Endothelial cell of umbilical vein (primary cell): ENCODE measurements at regions not wholly inside any gene's neighbourhood (a gene's known extent, or its start where the extent isn't known, plus 50 kb on each side); places are given as distances from the start of the nearest gene placed in this dataset.
"Not testable (repeated sequence)": the region's sequence is repeated elsewhere in the genome, so short reads cannot be mapped to it uniquely, and the experiment has no call there.

Experiments
- BruUV-seq: library from RNA; stranded (reverse); fragments of 400-500 nt; replicated peaks from 2 replicates; lab custom pipeline; 2021; lab: Mats Ljungman, UMichigan
- CTCF ChIA-PET: fragments of 300-600, 350-600 bp; sonication (Branson Sonifier 250); formaldehyde crosslinking; loops from one replicate; lab custom pipeline; 2021; ENCODE audit warnings: antibody characterized with exemption, inconsistent platforms; lab: Charles Lee
- POLR2A ChIA-PET: fragments of 300-600, 350-600 bp; sonication (Branson Sonifier 250); formaldehyde crosslinking; loops from one replicate; lab custom pipeline; 2021; ENCODE audit warnings: antibody characterized with exemption, inconsistent platforms; lab: Charles Lee
- DNase-seq: peaks from one replicate; pipeline ENCODE4 v3.0.0-alpha.2; 2011; ENCODE audit warnings: low read depth, low spot score
- FAIRE-seq: peaks from 2 replicates; lab custom pipeline; 2011; peaks lifted over from hg19 to GRCh38; lab: Jason Lieb, UNC
- H2AFZ ChIP-seq: 2 replicates; pipeline ENCODE4 v1.6.0; 2012; ENCODE audit warnings: low read depth, low read length, control low read depth, inconsistent platforms
- H3K27ac ChIP-seq: 2 replicates; pipeline ENCODE4 v1.5.1; 2011; ENCODE audit warnings: low read depth, mild to moderate bottlenecking, control low read depth, low read length, moderate library complexity; ENCODE audit not compliant: insufficient read depth
- H3K27me3 ChIP-seq, 2 experiments: 2 replicates each; pipeline versions ENCODE4 v1.6.0 to v1.6.1; 2011; ENCODE audit warnings: low read length in 2 of 2, mixed read lengths in 1 of 2; ENCODE audit not compliant: control insufficient read depth in 2 of 2, insufficient read depth in 2 of 2
- H3K36me3 ChIP-seq, 2 experiments: 2 replicates in 1 of 2; 3 replicates in 1 of 2; pipeline ENCODE4 v1.5.1; 2011; ENCODE audit warnings: low read length in 2 of 2, mild to moderate bottlenecking in 1 of 2, moderate library complexity in 1 of 2; ENCODE audit not compliant: control insufficient read depth in 2 of 2, insufficient read depth in 2 of 2; ENCODE audit errors: extremely low read depth in 1 of 2
- H3K4me1 ChIP-seq: 3 replicates; pipeline ENCODE4 v1.5.1; 2011; ENCODE audit warnings: mild to moderate bottlenecking, low read length; ENCODE audit not compliant: control insufficient read depth, insufficient read depth; ENCODE audit errors: extremely low read depth
- H3K4me2 ChIP-seq: 2 replicates; pipeline ENCODE4 v1.6.1; 2011; ENCODE audit warnings: low read length, control low read depth, mixed read lengths; ENCODE audit not compliant: insufficient read depth
- H3K4me3 ChIP-seq, 3 experiments: fragments of 200-600 bp in 1 of 3; sonication (generic), shearing (Covaris generic) in 1 of 3; replicated peaks in 1 of 3; 2 replicates each; pipeline ENCODE4 v1.5.1; 2011 to 2016; ENCODE audit warnings: control low read depth in 3 of 3, low read length in 3 of 3, mild to moderate bottlenecking in 2 of 3, inconsistent platforms in 1 of 3, low read depth in 1 of 3, moderate library complexity in 1 of 3; ENCODE audit not compliant: insufficient read depth in 1 of 3
- H3K79me2 ChIP-seq: 2 replicates; pipeline ENCODE4 v1.6.0; 2012; ENCODE audit warnings: low read length, inconsistent platforms; ENCODE audit not compliant: control insufficient read depth, insufficient read depth
- H3K9ac ChIP-seq: replicated peaks from 2 replicates; pipeline ENCODE3; 2011; ENCODE audit warnings: low read length, control low read depth; ENCODE audit not compliant: insufficient read depth; ENCODE audit errors: extremely low read depth
- H3K9me1 ChIP-seq: replicated peaks from 3 replicates; pipeline ENCODE4 v1.6.0; 2011; ENCODE audit warnings: mild to moderate bottlenecking, low read length; ENCODE audit not compliant: control insufficient read depth, insufficient read depth; ENCODE audit errors: extremely low read depth
- H3K9me3 ChIP-seq: replicated peaks from 2 replicates; pipeline ENCODE4 v1.5.1; 2012; ENCODE audit warnings: low read length, inconsistent platforms; ENCODE audit not compliant: control insufficient read depth, insufficient read depth
- H4K20me1 ChIP-seq: replicated peaks from 2 replicates; pipeline ENCODE3; 2011; ENCODE audit warnings: mild to moderate bottlenecking, low read length; ENCODE audit not compliant: control insufficient read depth, insufficient read depth; ENCODE audit errors: extremely low read depth
- EZH2 ChIP-seq: IDR thresholded peaks from 2 replicates; pipeline ENCODE4 v1.6.1; 2012; ENCODE audit warnings: borderline replicate concordance, low read depth, mild to moderate bottlenecking, moderate library complexity, low read length, inconsistent platforms; ENCODE audit not compliant: severe bottlenecking
- FOS ChIP-seq: IDR thresholded peaks from 2 replicates; pipeline ENCODE4 v1.6.1; 2011; ENCODE audit warnings: mild to moderate bottlenecking, low read length, moderate library complexity, borderline replicate concordance; ENCODE audit not compliant: insufficient read depth
- GATA2 ChIP-seq: IDR thresholded peaks from 2 replicates; pipeline ENCODE4 v1.7.0; 2011; ENCODE audit warnings: low read depth, mild to moderate bottlenecking, moderate library complexity, mixed read lengths, low read length; ENCODE audit not compliant: insufficient read length, insufficient read depth
- JUN ChIP-seq: IDR thresholded peaks from 2 replicates; pipeline ENCODE4 v1.6.1; 2011; ENCODE audit warnings: borderline replicate concordance, low read depth; ENCODE audit not compliant: insufficient read length, insufficient read depth
- MAX ChIP-seq: IDR thresholded peaks from 2 replicates; pipeline ENCODE4 v1.6.1; 2011; ENCODE audit not compliant: insufficient read depth, insufficient read length
- MYC ChIP-seq: IDR thresholded peaks from one replicate; pipeline ENCODE4 v1.6.1; 2011; ENCODE audit warnings: mild to moderate bottlenecking, low read depth, low read length
- POLR2A ChIP-seq: IDR thresholded peaks from 2 replicates; pipeline ENCODE4 v1.6.1; 2012; ENCODE audit warnings: low read depth, mild to moderate bottlenecking, control low read depth, low read length
- POLR2AphosphoS5 ChIP-seq: IDR thresholded peaks from 2 replicates; pipeline ENCODE4 v1.6.1; 2012; ENCODE audit warnings: low read depth, mild to moderate bottlenecking, control low read depth, low read length, moderate library complexity; ENCODE audit not compliant: insufficient read depth
- dilution Hi-C: fragments of 300-500 bp; cut with MboI; formaldehyde crosslinking; loops from one replicate; pipeline ENCODE4 v1.15.0; 2019; ENCODE audit warnings: low sequenced_read_pairs; ENCODE audit not compliant: extremely low pct_ligation_motif_present
- intact Hi-C: fragments of 100-400 bp; cut with micrococcal nuclease; formaldehyde crosslinking; loops from one replicate; pipeline ENCODE4 v1.10.0; 2022
- TF ChIP-seq, protein P1 (sequence below), 2 donors: IDR thresholded peaks; 1 replicate in 1 of 2; 2 replicates in 1 of 2; pipeline ENCODE4 v1.5.1; 2011; ENCODE audit warnings: low read length in 2 of 2, mild to moderate bottlenecking in 2 of 2, moderate library complexity in 2 of 2, control low read depth in 1 of 2, inconsistent platforms in 1 of 2, low read depth in 1 of 2; ENCODE audit not compliant: insufficient read depth in 1 of 2; ENCODE audit errors: extremely low read depth in 1 of 2

GRCh38 chr9:85859765-85860164 lies 81.2 kb upstream of the NAA35 start:
- CTCF ChIA-PET = interaction anchor here (1.4 kb wide), 1 partner anchor 11 kb away, joined by 4 read pairs; no protein-coding TSS in a partner anchor
- Histone ChIP-seq H3K9me3 (no peaks in the 10 kb centered on the region), H3K27ac (no peak overlapping the region), H3K27me3 (no peaks in the 10 kb centered on the region), H3K4me1 (no peaks in the 10 kb centered on the region), H3K79me2 (no peaks in the 10 kb centered on the region), H2AFZ (no peak overlapping the region), H3K9me1 (no peaks in the 10 kb centered on the region), H3K4me2 (no peak overlapping the region), H3K4me3 (no peak overlapping the region), H4K20me1 (no peaks in the 10 kb centered on the region), H3K36me3 (no peaks in the 10 kb centered on the region), H3K9ac (no peak overlapping the region)
- no peak for FAIRE-seq
- BruUV-seq = no TSS peak
- intact Hi-C loops (no loop called here), dilution Hi-C loops (no loop called here)
- TF ChIP-seq POLR2A = no peak
- no peak for TF ChIP-seq JUN
- TF ChIP-seq MYC = no peak
- no peak for TF ChIP-seq POLR2AphosphoS5
- no peak for TF ChIP-seq GATA2
- no peak for TF ChIP-seq EZH2
- TF ChIP-seq FOS = no peak
- TF ChIP-seq MAX = no peak
- TF ChIP-seq, protein P1, sequence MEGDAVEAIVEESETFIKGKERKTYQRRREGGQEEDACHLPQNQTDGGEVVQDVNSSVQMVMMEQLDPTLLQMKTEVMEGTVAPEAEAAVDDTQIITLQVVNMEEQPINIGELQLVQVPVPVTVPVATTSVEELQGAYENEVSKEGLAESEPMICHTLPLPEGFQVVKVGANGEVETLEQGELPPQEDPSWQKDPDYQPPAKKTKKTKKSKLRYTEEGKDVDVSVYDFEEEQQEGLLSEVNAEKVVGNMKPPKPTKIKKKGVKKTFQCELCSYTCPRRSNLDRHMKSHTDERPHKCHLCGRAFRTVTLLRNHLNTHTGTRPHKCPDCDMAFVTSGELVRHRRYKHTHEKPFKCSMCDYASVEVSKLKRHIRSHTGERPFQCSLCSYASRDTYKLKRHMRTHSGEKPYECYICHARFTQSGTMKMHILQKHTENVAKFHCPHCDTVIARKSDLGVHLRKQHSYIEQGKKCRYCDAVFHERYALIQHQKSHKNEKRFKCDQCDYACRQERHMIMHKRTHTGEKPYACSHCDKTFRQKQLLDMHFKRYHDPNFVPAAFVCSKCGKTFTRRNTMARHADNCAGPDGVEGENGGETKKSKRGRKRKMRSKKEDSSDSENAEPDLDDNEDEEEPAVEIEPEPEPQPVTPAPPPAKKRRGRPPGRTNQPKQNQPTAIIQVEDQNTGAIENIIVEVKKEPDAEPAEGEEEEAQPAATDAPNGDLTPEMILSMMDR (IDR thresholded peaks at IDR 0.05; ENCODE audit: extremely low read depth in 1 of 2, insufficient read depth in 1 of 2, low read depth in 1 of 2, low read length in 2 of 2) = no peak
- POLR2A ChIA-PET = no interaction called here
- no peak for DNase-seq

DNA sequence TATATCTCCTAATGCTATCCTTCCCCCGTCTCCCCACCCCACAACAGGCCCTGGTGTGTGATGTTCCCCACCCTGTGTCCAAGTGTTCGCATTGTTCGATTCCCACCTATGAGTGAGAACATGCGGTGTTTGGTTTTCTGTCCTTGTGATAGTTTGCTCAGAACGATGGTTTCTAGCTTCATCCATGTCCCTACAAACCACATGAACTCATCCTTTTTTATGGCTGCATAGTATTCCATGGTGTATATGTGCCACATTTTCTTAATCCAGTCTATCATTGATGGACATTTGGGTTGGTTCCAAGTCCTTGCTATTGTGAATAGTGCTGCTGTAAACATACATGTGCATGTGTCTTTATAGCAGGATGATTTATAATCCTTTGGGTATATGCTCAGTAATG lies 79.1 kb upstream of the NAA35 start:
- H4K20me1 ChIP-seq, H3K4me1 ChIP-seq, H3K79me2 ChIP-seq, H3K9me1 ChIP-seq, POLR2A ChIA-PET, DNase-seq, H3K4me3 ChIP-seq, CTCF ChIA-PET, H3K9me3 ChIP-seq, H3K36me3 ChIP-seq, dilution Hi-C loops, H2AFZ ChIP-seq, H3K9ac ChIP-seq, FAIRE-seq, H3K27me3 ChIP-seq, BruUV-seq, H3K4me2 ChIP-seq, H3K27ac ChIP-seq, intact Hi-C loops: not testable (repeated sequence)
